ENCODE measurements at regions not wholly inside any gene's neighbourhood (a gene's known extent, or its start where the extent isn't known, plus 50 kb on each side); places are given as distances from the start of the nearest gene placed in this dataset.

GRCh38 chr6:1014431-1014807, 297.5 kb upstream of the FOXQ1 start:
- Histone ChIP-seq H3K4me3 (replicated peaks in 1 of 3; ENCODE audit: low read depth in 2 of 3, low read length in 3 of 3) (no peak overlapping the region), H3K4me1 (ENCODE audit: control insufficient read depth in 1 of 2, insufficient read depth in 2 of 2, low read length in 2 of 2) (no peaks in the 10 kb centered on the region), H3K79me2 (ENCODE audit: insufficient read depth, low read length) (no peaks in the 10 kb centered on the region), H3K27me3 (ENCODE audit: control insufficient read depth in 2 of 2, insufficient read depth in 2 of 2, low read length in 2 of 2) (no peaks in the 10 kb centered on the region), H2AFZ (ENCODE audit: insufficient read depth, low read depth, low read length, poor library complexity, severe bottlenecking) (no peak overlapping the region), H3K27ac (ENCODE audit: low read depth in 1 of 2, low read length in 2 of 2) (no peak overlapping the region), H4K20me1 (ENCODE audit: insufficient read depth, low read length) (no peaks in the 10 kb centered on the region), H3K4me2 (replicated peaks; ENCODE audit: extremely low read depth, low read length, poor library complexity, severe bottlenecking) (no peak overlapping the region), H3K9ac (ENCODE audit: insufficient read depth, low read length, poor library complexity, severe bottlenecking) (no peak overlapping the region), H3K36me3 (replicated peaks in 1 of 2; ENCODE audit: control insufficient read depth in 1 of 2, insufficient read depth in 2 of 2, low read length in 2 of 2) (no peaks in the 10 kb centered on the region), H3K9me3 (replicated peaks in 1 of 2; ENCODE audit: control insufficient read depth in 1 of 2, insufficient read depth in 1 of 2, low read length in 2 of 2) (no peaks in the 10 kb centered on the region)
- DNase-seq: no peak
- Mint-ChIP-seq H3K27ac (no peak overlapping the region), H3K9me3 (peaks cover 0 to 6% (median 2%) of the 10 kb centered on the region in 7 donors), H3K4me1 (no peaks in the 10 kb centered on the region), H3K36me3 (no peaks in the 10 kb centered on the region), H3K4me3 (no peak overlapping the region), H3K27me3 (ENCODE audit: low read depth in 3 of 3) (peaks cover 1 to 7% (median 4%) of the 10 kb centered on the region in 3 donors)
- intact Hi-C loops (cut with micrococcal nuclease): no loop called here
- 83% methylated on average over 1 of the region's 2 CpGs for WGBS (ENCODE audit: insufficient coverage)
- TF ChIP-seq, protein P1, sequence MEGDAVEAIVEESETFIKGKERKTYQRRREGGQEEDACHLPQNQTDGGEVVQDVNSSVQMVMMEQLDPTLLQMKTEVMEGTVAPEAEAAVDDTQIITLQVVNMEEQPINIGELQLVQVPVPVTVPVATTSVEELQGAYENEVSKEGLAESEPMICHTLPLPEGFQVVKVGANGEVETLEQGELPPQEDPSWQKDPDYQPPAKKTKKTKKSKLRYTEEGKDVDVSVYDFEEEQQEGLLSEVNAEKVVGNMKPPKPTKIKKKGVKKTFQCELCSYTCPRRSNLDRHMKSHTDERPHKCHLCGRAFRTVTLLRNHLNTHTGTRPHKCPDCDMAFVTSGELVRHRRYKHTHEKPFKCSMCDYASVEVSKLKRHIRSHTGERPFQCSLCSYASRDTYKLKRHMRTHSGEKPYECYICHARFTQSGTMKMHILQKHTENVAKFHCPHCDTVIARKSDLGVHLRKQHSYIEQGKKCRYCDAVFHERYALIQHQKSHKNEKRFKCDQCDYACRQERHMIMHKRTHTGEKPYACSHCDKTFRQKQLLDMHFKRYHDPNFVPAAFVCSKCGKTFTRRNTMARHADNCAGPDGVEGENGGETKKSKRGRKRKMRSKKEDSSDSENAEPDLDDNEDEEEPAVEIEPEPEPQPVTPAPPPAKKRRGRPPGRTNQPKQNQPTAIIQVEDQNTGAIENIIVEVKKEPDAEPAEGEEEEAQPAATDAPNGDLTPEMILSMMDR (IDR thresholded peaks at IDR 0.05): no peak

DNA sequence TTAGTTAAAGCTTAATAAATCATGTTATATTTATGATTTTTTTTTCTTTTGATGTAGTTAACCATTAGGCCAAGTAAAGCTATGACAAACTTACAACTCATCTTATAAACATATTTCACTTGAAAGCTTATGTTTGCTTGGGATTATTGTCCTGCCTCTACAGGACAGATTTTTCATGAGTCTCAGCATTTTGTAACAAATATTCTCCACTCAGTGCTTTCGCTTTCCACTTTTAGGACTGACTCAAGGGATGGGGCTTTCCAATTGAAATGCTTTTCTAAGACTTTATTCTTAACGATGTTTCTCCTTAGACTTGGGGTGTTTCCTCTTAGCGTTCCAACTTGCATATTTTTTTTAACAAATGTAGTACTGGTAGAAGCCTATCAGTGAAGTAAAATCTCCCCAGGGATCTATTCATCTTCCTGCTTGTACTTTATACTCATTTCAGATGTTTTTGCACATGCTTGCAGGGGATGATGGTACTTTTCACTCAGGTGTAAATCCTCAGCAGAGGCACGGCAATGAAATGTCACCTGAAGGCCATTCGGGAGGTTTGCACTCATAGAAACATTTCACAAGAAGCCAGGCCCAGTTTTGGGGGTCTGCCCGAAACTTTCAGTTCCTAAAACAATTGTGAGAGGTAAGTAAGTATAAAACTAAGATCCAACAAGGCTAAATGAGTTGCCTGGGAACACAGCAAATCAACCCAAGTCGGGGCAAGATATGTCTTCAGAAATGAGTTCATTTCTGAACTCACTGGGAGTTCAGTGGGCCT, 298.1 kb upstream of the FOXQ1 start:
- H3K27me3 ChIP-seq (ENCODE audit: control insufficient read depth in 2 of 2, insufficient read depth in 2 of 2, low read length in 2 of 2): no peaks in the 10 kb centered on the region
- Mint-ChIP-seq H3K27ac (no peak overlapping the region), H3K4me3 (no peak overlapping the region), H3K9me3 (peaks cover 0 to 6% (median 2%) of the 10 kb centered on the region in 7 donors), H3K4me1 (no peaks in the 10 kb centered on the region), H3K36me3 (no peaks in the 10 kb centered on the region), H3K27me3 (ENCODE audit: low read depth in 3 of 3) (peaks cover 0 to 7% (median 4%) of the 10 kb centered on the region in 3 donors)
- H3K36me3 ChIP-seq (replicated peaks in 1 of 2; ENCODE audit: control insufficient read depth in 1 of 2, insufficient read depth in 2 of 2, low read length in 2 of 2): no peaks in the 10 kb centered on the region
- no peaks in the 10 kb centered on the region for H3K79me2 ChIP-seq (ENCODE audit: insufficient read depth, low read length)
- no peak overlapping the region for H3K27ac ChIP-seq (ENCODE audit: low read depth in 1 of 2, low read length in 2 of 2)
- H3K9me3 ChIP-seq (replicated peaks in 1 of 2; ENCODE audit: control insufficient read depth in 1 of 2, insufficient read depth in 1 of 2, low read length in 2 of 2): no peaks in the 10 kb centered on the region
- no peak overlapping the region for H2AFZ ChIP-seq (ENCODE audit: insufficient read depth, low read depth, low read length, poor library complexity, severe bottlenecking)
- no peak overlapping the region for H3K4me2 ChIP-seq (replicated peaks; ENCODE audit: extremely low read depth, low read length, poor library complexity, severe bottlenecking)
- H4K20me1 ChIP-seq (ENCODE audit: insufficient read depth, low read length): no peaks in the 10 kb centered on the region
- H3K4me3 ChIP-seq (replicated peaks in 1 of 3; ENCODE audit: low read depth in 2 of 3, low read length in 3 of 3): no peak overlapping the region
- WGBS (ENCODE audit: insufficient coverage): 91% methylated on average over 3 of the region's 7 CpGs
- intact Hi-C loops (cut with micrococcal nuclease): no loop called here
- H3K4me1 ChIP-seq (ENCODE audit: control insufficient read depth in 1 of 2, insufficient read depth in 2 of 2, low read length in 2 of 2): no peaks in the 10 kb centered on the region
- H3K9ac ChIP-seq (ENCODE audit: insufficient read depth, low read length, poor library complexity, severe bottlenecking): no peak overlapping the region
- TF ChIP-seq, protein P1 (IDR thresholded peaks at IDR 0.05): no peak
- DNase-seq: no peak
